Neural progenitor cell (in vitro differentiated cells): ENCODE measurements at regions not wholly inside any gene's neighbourhood (a gene's known extent, or its start where the extent isn't known, plus 50 kb on each side); places are given as distances from the start of the nearest gene placed in this dataset.

Source experiments
- DNase-seq: peaks from one replicate; pipeline ENCODE4 v3.0.0-alpha.2; 2016; ENCODE audit warnings: low spot score
- H2AFZ ChIP-seq: fragments of 200-600 bp; sonication (generic); replicated peaks from 2 replicates; pipeline ENCODE4 v1.6.1; 2016; ENCODE audit warnings: antibody characterized with exemption
- H3F3A ChIP-seq: fragments of 200-600 bp; sonication (generic); 2 replicates; pipeline ENCODE4 v1.6.1; 2016; ENCODE audit warnings: antibody characterized with exemption, low read depth
- H3K27ac ChIP-seq: fragments of 200-600 bp; sonication (generic); 2 replicates; pipeline ENCODE4 v1.5.1; 2016; ENCODE audit warnings: mild to moderate bottlenecking
- H3K27me3 ChIP-seq: fragments of 200-600 bp; sonication (generic); 2 replicates; pipeline ENCODE4 v1.6.1; 2016; ENCODE audit warnings: mild to moderate bottlenecking, moderate library complexity
- H3K36me3 ChIP-seq: fragments of 200-600 bp; sonication (generic); 2 replicates; pipeline ENCODE4 v1.5.1; 2016
- H3K4me1 ChIP-seq: fragments of 200-600 bp; sonication (generic); 2 replicates; pipeline ENCODE4 v1.6.1; 2016; ENCODE audit warnings: mixed run types
- H3K4me2 ChIP-seq: fragments of 200-600 bp; sonication (generic); 2 replicates; pipeline ENCODE4 v1.6.1; 2016
- H3K4me3 ChIP-seq: fragments of 200-600 bp; sonication (generic); 2 replicates; pipeline ENCODE4 v1.5.1; 2016
- H3K79me2 ChIP-seq: fragments of 200-600 bp; sonication (generic); 2 replicates; pipeline ENCODE4 v1.6.1; 2016; ENCODE audit warnings: low read depth
- H3K9ac ChIP-seq: fragments of 200-600 bp; sonication (generic); 2 replicates; pipeline ENCODE4 v1.6.1; 2016
- H3K9me3 ChIP-seq: fragments of 200-600 bp; sonication (generic); 2 replicates; pipeline ENCODE4 v1.5.1; 2016; ENCODE audit warnings: low read depth
- H4K20me1 ChIP-seq: fragments of 200-600 bp; sonication (generic); 2 replicates; pipeline ENCODE4 v1.6.1; 2016; ENCODE audit warnings: low read depth
- H3K27ac Mint-ChIP-seq: 3 replicates; pipeline ENCODE4 v1.8.0; 2021; ENCODE audit warnings: mixed read lengths
- H3K27me3 Mint-ChIP-seq: 2 replicates; pipeline ENCODE4 v1.8.0; 2022; ENCODE audit warnings: low read depth, mild to moderate bottlenecking, inconsistent platforms, moderate library complexity, mixed read lengths; ENCODE audit not compliant: insufficient read depth
- H3K36me3 Mint-ChIP-seq: 3 replicates; pipeline ENCODE4 v1.8.0; 2021; ENCODE audit warnings: mixed read lengths
- H3K4me1 Mint-ChIP-seq: 3 replicates; pipeline ENCODE4 v1.8.0; 2021; ENCODE audit warnings: mixed read lengths
- H3K4me3 Mint-ChIP-seq: 3 replicates; pipeline ENCODE4 v1.8.0; 2021; ENCODE audit warnings: mild to moderate bottlenecking, moderate library complexity, mixed read lengths
- H3K9me3 Mint-ChIP-seq: 3 replicates; pipeline ENCODE4 v1.8.0; 2020; ENCODE audit warnings: mixed read lengths
- CTCF ChIP-seq: fragments of 200-600 bp; sonication (generic); IDR thresholded peaks from 2 replicates; pipeline ENCODE4 v1.5.1; 2017; ENCODE audit warnings: antibody characterized with exemption, mild to moderate bottlenecking
- EZH2 ChIP-seq: fragments of 200-600 bp; sonication (generic); IDR thresholded peaks from 2 replicates; pipeline ENCODE4 v1.6.1; 2017; ENCODE audit warnings: antibody characterized with exemption, mild to moderate bottlenecking, moderate library complexity
- EZH2phosphoT487 ChIP-seq: fragments of 200-600 bp; sonication (generic); IDR thresholded peaks from 2 replicates; pipeline ENCODE4 v1.6.1; 2017; ENCODE audit warnings: antibody characterized with exemption

GRCh38 chr4:128573781-128574508 is 235.6 kb upstream of the JADE1 start:
- H2AFZ ChIP-seq, result no peak overlapping the region
- Mint-ChIP-seq H3K36me3 (no peaks in the 10 kb centered on the region), H3K27ac (no peak overlapping the region), H3K4me3 (no peak overlapping the region), H3K9me3 (no peaks in the 10 kb centered on the region), H3K27me3 (no peaks in the 10 kb centered on the region), H3K4me1 (peaks cover 15% of the 10 kb centered on the region)
- H3K36me3 ChIP-seq, result no peaks in the 10 kb centered on the region
- no peaks in the 10 kb centered on the region for H3K27me3 ChIP-seq
- H3K4me1 ChIP-seq, result peaks cover 18% of the 10 kb centered on the region
- no peak for DNase-seq
- no peaks in the 10 kb centered on the region for H4K20me1 ChIP-seq
- TF ChIP-seq EZH2phosphoT487, result no peak
- TF ChIP-seq EZH2, result no peak
- TF ChIP-seq CTCF, result no peak
- H3K9me3 ChIP-seq, result no peaks in the 10 kb centered on the region
- no peak overlapping the region for H3K27ac ChIP-seq
- H3F3A ChIP-seq, result peaks cover 4% of the 10 kb centered on the region
- H3K79me2 ChIP-seq, result no peaks in the 10 kb centered on the region
- no peak overlapping the region for H3K9ac ChIP-seq
- H3K4me2 ChIP-seq, result no peak overlapping the region
- no peak overlapping the region for H3K4me3 ChIP-seq

- Histone ChIP-seq H3K4me3 (no peak overlapping the region), H3K27ac (no peak overlapping the region), H2AFZ (peak overlapping the region; percentile 48), H3K4me2 (no peak overlapping the region), H3K79me2 (no peaks in the 10 kb centered on the region), H3F3A (peaks cover 2% of the 10 kb centered on the region), H3K27me3 (no peaks in the 10 kb centered on the region), H3K36me3 (no peaks in the 10 kb centered on the region), H4K20me1 (no peaks in the 10 kb centered on the region), H3K9ac (no peak overlapping the region), H3K4me1 (peaks cover 10% of the 10 kb centered on the region), H3K9me3 (no peaks in the 10 kb centered on the region)
- TF ChIP-seq EZH2, result no peak
- TF ChIP-seq EZH2phosphoT487, result no peak
- no peak for TF ChIP-seq CTCF
- Mint-ChIP-seq H3K27me3 (no peaks in the 10 kb centered on the region), H3K36me3 (no peaks in the 10 kb centered on the region), H3K27ac (no peak overlapping the region), H3K9me3 (no peaks in the 10 kb centered on the region), H3K4me1 (peaks cover 15% of the 10 kb centered on the region), H3K4me3 (no peak overlapping the region)
- DNase-seq, result no peak
Observed at GRCh38 chr4:128572778-128573241, 236.7 kb upstream of the JADE1 start.

- no peaks in the 10 kb centered on the region for H3K79me2 ChIP-seq
- peaks cover 2% of the 10 kb centered on the region for H3F3A ChIP-seq
- H3K4me1 ChIP-seq, result peaks cover 19% of the 10 kb centered on the region
- H3K9ac ChIP-seq, result no peak overlapping the region
- DNase-seq, result no peak
- H4K20me1 ChIP-seq, result no peaks in the 10 kb centered on the region
- Mint-ChIP-seq H3K36me3 (no peaks in the 10 kb centered on the region), H3K9me3 (no peaks in the 10 kb centered on the region), H3K4me1 (peaks cover 19% of the 10 kb centered on the region), H3K4me3 (no peak overlapping the region), H3K27me3 (no peaks in the 10 kb centered on the region), H3K27ac (no peak overlapping the region)
- H3K27me3 ChIP-seq, result no peaks in the 10 kb centered on the region
- no peak overlapping the region for H3K4me2 ChIP-seq
- H3K36me3 ChIP-seq, result no peaks in the 10 kb centered on the region
- no peak overlapping the region for H2AFZ ChIP-seq
- H3K27ac ChIP-seq, result no peak overlapping the region
- no peak overlapping the region for H3K4me3 ChIP-seq
- TF ChIP-seq EZH2phosphoT487, result no peak
- no peak for TF ChIP-seq EZH2
- no peak for TF ChIP-seq CTCF
- no peaks in the 10 kb centered on the region for H3K9me3 ChIP-seq
Observed at GRCh38 chr4:128571747-128572146, 237.8 kb upstream of the JADE1 start.
